ENCODE measurements at regions not wholly inside any gene's neighbourhood (a gene's known extent, or its start where the extent isn't known, plus 50 kb on each side); places are given as distances from the start of the nearest gene placed in this dataset.
A peak's percentile ranks its signal among the peaks of the same experiment; 100 is the strongest.
"Not testable (repeated sequence)": the region's sequence is repeated elsewhere in the genome, so short reads cannot be mapped to it uniquely, and the experiment has no call there.

DNA sequence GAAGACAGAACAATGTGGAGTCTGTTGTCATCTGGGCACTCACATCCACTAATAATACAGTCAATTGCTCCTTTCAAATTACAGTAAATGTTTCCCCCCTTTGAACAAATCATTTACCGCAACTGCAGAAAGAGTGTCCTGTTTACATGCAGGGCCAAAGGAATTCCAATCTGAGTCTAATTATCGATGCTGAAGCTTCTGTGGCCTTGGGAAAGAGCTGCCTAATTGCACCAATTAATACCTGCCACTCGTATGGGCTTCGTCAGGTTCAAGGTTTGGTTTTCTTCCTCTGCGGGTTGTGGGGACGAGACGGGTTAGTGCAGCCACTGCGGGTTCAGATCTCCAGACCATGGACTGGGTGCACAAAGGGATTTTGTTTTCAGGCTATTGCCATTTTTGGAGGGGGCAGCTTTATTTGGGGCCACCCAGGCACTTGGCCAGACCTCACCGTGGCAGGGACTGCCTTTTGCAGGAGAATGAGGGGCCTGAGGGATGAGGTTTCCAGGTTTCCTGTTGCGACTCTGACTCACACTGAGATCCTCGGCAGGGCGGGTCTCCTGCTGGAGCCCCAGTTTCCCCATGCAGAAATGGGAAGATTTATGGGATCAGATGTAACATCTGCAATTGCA is 147.6 kb downstream of the MIAT start:
- DNase-seq (ENCODE audit: low read depth) = peak; percentile 74

- no peak for DNase-seq (ENCODE audit: low read depth)
These were observed 149.2 kb downstream of the MIAT start for GRCh38 chr22:26806445-26807175.

DNA sequence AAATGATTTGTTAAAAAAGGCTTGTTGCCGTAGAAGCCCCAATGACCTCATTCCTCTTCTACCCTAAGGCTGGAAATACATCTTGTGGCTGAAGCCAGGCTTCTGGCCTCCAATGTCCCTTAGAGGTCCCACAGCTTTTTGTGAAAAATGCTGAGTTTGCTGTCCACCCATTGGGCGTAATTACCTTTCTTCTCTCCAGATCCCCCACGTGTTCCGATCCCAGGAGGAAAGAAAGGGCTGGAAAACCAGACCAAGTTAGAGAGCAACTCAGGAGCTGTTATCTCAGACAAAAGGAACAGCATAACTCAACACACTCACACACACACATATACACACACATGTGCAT is 154.2 kb downstream of the MIAT start:
- no peak for DNase-seq (ENCODE audit: low read depth)

DNA sequence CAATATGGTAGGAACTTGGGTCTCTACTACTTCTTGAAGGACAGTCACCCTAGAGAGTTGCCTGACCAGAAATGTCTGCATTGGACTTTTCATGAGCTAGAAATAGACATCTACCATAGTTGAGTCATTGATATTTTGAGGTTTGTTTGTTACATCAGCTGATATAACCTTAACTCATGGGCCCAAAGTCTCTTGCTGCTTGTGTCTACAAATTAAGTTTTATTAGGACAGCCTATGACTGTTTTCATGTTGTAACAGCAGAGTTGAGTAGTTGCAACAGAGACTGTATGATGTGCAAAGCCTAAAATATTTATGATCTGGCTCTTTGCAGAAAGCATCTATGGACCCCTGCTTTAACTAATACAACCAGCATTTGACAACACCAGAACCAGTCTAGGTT is 155.3 kb downstream of the MIAT start:
- DNase-seq (ENCODE audit: low read depth) = no peak

- no peak for DNase-seq (ENCODE audit: low read depth)
These were observed 159.3 kb downstream of the MIAT start for GRCh38 chr22:26816726-26817125.

- no peak for DNase-seq (ENCODE audit: low read depth)
These were observed 160.5 kb downstream of the MIAT start for GRCh38 chr22:26817926-26818325.

DNA sequence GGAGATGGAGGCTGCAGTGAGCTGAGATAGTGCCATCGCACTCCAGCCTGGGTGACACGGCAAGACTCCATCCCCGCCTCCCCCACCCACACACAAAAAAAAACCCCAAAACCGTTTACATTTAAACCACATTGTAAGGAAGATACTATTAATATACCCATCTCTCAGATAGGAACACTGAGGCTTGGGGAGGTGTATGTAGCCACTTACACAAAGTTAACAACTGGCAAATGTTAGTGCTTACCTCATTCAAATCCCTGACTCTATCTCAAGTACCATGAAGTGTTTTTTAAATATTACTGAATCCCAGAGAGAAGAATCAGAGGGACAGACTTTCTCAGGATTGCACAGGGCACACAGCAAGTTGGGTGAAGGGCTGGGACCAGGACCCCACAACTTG is 164.5 kb downstream of the MIAT start:
- no peak for DNase-seq (ENCODE audit: low read depth)

DNA sequence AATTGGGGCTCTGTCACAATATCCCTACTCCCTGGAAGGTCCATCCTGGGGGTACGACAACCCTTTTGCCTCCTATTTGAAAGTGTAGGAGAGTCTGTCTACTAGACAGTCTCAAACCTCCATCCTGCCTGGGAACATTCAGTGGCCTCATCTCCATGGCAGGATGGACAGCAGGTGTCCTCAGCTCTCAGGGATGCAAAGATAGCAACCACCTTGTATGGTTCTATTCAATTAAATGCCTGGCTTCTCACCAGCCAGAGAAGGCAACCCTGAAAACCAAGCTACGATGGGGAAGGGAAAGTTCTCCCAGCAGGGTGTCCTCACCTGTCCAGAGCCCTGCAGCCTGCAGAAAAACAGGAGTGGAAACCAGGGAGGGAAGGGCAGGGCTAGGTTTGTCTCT is 164.9 kb downstream of the MIAT start:
- DNase-seq (ENCODE audit: low read depth) = no peak

DNA sequence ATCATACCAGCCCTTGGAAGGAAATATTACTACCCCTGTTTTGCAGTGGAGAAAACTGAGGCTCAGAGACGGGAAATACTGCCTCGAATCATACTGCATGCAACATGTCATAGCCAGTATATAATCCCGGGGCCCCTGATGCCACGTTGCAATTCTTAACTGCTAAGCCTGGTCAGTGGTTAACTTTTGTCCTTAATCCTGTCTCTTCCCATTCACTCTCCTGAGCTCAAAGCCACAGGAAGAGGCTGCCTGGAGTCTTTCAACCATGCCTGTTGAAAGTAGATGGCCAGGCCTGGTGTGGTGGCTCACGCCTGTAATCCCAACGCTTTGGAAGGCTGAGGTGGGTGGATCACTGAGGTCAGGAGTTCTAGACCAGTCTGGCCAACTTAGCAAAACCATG is 166.6 kb downstream of the MIAT start:
- no peak for DNase-seq (ENCODE audit: low read depth)

DNA sequence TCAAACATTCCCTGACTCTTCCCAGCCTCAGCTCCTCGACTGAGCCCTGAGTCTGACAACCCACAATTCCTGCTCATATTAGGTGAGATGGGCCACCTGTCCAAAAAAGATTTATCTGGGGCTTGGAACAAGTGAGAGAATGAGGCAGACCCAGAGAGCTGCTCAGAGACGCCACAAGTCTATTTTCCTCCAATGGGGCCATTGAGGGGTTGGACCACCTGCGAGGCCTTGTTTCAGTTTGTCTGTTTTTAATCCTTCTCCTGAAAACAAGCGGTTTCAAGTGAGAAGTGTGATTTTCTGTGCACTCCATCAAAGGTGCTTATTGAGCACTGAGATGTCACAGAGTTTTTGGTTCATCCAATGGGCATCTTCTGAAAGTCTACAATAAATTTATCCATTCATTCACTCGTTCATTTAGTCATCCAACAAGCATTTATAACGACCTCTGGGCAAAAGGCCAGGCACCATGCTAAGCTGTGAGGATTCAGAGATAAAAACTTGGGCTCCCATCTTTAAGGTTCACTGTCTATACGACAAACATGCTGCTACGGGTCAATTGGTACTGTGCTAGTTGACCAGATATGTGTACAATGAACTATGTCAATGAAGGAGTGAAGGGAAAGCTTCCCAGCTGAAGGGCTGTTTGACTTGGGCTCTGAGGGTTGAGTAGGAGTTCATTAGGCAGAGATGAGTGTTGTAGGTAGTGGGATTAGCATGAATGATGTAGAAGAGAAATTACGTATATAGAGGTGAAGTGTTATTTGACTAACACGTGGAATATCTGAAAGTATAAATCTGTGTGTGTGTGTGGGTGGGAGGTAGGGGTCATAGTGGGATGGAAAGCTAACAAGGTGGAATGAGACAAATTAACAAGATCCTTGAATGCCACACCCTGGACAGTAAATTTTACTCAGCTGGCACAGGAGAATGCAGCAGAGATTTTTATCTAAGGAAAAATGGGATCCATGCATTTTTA is 168.9 kb downstream of the MIAT start:
- DNase-seq (ENCODE audit: low read depth) = peak; percentile 35

- no peak for DNase-seq (ENCODE audit: low read depth)
These were observed 170.2 kb downstream of the MIAT start for GRCh38 chr22:26827611-26828010.

DNA sequence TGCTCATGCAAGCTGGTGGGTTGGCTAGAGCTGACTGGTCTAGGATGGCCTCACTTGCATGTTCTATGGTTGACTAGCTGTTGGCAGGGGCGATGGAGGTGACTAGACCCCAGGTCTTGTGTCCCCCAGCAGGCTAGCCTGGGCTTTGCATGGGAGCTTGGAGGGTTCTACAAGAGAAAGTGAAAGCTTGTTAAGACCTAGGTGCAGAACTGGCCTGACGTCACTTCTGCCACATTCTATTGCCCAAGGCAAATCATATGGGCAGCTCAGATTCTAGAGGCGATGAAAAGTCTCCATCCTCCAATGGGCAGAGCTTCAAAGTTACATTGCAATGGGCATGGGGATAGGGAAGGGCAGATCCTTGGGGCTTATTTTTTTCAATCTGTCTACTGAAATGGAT is 170.9 kb downstream of the MIAT start:
- peak; percentile 50 for DNase-seq (ENCODE audit: low read depth)

GRCh38 chr22:26830837-26831236 is 173.4 kb downstream of the MIAT start:
- DNase-seq (ENCODE audit: low read depth) = no peak

DNA sequence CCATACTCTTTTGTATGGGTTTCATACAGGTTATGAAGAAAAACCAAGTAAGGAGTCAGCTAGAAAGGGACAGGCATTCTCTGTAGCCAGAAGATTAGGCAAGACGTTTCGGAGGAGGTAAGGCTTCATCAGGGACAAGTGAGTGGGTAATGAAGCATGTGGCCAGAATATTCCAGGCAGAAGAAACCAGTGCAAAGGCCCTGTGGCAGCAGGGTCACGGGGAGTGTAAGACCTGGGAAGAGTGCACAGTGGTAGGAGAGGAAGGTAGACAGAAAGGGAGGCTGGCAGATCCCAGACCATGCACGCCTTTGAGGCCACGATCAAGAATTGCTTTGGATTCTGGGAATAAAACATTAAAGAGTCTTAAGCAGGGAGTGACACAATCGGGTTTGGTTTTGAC is 177.6 kb downstream of the MIAT start:
- DNase-seq (ENCODE audit: low read depth) = no peak

DNA sequence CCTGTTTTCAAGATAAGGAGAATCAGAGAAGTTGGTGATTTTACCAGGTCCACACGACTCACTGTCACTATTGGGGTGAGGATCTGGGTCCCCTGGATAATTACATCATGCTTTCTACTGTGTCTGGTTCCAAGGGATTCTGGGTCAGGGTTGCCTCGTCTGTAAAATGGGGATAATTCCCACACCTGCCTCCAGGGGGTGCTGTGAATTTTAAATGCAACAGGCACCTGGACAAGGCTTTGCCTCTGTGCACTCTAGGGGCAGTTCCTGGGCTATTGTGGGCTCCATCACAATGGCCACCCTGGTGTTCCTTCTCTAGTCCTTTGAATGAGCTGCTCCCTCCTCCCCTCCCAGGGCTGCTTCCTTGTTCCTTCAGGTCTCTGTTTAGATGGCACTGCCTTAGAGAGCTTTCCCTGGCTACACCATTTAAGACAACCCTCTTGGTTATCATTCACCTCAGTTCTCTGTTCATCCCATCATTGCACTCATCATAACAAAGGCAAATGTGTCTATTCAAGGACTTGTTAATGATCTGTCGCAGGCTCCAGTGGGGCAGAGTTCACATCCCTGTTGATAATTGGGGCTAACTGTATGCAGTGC is 178.6 kb downstream of the MIAT start:
- peak; percentile 51 for DNase-seq (ENCODE audit: low read depth)

GRCh38 chr22:26837784-26838470 is 180.5 kb downstream of the MIAT start:
- DNase-seq (ENCODE audit: low read depth) = no peak

DNA sequence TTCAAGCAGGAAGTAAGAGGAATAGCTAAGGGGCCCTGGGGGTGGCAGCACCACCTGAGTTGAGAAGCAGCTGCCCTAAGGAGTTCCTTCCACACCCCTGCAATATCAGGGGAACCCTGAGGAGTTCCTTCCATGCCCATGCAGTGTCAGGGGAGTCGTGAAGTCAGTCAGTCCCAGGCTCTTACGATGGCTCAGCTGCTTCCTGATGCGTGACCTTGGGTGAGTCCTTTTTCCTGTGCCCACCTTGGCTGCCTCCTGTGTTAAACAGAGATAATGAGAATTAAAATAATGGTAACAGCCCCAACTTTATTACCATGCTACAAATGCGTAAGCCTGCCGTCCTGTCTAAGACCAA is 181.1 kb downstream of the MIAT start:
- no peak for DNase-seq (ENCODE audit: low read depth)

- DNase-seq (ENCODE audit: low read depth) = no peak
These were observed 181.8 kb downstream of the MIAT start for GRCh38 chr22:26839216-26839615.

DNA sequence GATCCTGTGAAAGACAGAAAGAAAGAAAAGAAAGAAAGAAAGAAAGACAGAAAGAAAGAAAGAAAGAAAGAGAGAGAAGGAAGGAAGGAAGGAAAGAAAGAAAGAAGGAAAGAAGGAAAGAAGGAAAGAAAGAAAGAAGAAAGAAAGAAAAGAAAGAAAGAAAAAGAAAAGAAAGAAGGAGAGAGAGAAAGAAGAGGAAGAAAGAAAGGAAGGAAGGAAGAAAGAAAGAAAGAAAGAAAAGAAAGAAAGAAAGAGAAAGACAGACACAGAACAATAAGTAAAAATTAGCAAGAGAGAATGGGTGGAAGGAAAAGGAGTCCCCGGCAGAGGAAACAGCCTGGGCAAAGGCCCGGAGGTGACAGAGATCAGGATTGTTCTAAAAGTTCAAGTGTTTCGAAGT is 183.4 kb downstream of the MIAT start:
- not testable (repeated sequence) for DNase-seq (ENCODE audit: low read depth)

DNA sequence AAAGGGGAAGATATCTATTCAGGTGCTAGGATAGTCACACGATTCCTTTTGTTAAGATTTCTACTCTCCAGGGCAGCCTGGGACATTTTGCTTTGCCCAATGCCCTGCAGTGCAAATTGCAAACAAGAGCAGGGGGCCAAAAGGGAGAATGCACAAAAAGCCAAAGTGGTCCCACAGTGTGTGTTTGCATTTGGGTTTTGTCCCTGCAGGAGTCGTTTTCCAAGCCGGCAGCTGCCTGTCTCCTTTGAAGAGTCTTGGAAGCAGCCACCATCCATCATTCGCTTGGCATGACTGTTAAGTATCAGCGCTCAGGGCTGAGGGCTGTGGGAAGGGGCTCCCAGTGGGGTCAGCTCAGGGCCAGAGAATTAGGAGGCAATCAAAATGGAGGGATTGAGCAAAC is 184.7 kb downstream of the MIAT start:
- DNase-seq (ENCODE audit: low read depth) = no peak

DNA sequence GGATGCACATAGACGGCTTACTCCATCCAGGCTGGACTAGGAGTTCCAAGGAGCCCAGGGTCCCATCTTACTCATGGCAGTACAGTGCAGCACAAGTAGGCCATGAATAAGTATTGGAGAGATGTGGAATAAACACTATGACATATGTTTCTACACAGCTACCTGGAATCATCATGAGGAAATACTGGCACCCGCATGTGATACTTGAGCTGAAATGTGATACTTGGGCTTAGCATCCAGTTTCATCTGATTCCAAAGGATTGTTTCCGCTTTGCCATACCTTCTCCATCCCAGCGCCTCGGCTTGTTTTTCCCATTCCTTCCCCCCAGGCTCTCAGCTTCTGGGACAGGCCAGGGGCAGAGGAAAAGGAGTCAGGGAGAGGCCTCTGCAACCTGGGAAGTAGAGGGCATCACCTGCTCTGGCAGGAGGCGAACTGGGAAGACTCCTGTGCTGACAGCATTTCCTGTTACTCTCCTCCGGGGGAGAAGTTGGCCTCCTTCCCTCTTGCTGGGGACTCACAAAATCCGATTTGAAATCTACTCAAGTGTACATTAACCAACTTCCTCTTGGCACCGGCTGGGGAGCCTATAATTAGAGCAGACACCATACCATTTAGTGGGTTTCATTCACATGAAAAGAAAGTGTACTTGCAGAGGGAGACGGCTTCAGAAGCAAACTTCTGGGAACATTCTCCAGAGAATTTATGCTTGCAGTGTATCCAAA is 187.8 kb downstream of the MIAT start:
- peak; percentile 70 for DNase-seq (ENCODE audit: low read depth)

Measured in Daoy (cell line).